PC-9 (cell line): ENCODE measurements at regions not wholly inside any gene's neighbourhood (a gene's known extent, or its start where the extent isn't known, plus 50 kb on each side); places are given as distances from the start of the nearest gene placed in this dataset.

ENCODE experiments used
- CTCF ChIP-seq: fragments of 200-600 bp; sonication (generic); conservative IDR thresholded peaks from 2 replicates; pipeline ENCODE4 v1.6.1; 2017; ENCODE audit warnings: mixed run types, antibody characterized with exemption, mild to moderate bottlenecking, moderate library complexity
- EZH2 ChIP-seq: fragments of 200-600 bp; sonication (generic); IDR thresholded peaks from 2 replicates; pipeline ENCODE4 v1.8.0; 2017; ENCODE audit warnings: antibody characterized with exemption, low read depth

- TF ChIP-seq CTCF, result no peak
- no peak for TF ChIP-seq EZH2
Measured at GRCh38 chr1:30817077-30817438, 59.5 kb upstream of the LAPTM5 start.
